ENCODE measurements at regions not wholly inside any gene's neighbourhood (a gene's known extent, or its start where the extent isn't known, plus 50 kb on each side); places are given as distances from the start of the nearest gene placed in this dataset.

DNA sequence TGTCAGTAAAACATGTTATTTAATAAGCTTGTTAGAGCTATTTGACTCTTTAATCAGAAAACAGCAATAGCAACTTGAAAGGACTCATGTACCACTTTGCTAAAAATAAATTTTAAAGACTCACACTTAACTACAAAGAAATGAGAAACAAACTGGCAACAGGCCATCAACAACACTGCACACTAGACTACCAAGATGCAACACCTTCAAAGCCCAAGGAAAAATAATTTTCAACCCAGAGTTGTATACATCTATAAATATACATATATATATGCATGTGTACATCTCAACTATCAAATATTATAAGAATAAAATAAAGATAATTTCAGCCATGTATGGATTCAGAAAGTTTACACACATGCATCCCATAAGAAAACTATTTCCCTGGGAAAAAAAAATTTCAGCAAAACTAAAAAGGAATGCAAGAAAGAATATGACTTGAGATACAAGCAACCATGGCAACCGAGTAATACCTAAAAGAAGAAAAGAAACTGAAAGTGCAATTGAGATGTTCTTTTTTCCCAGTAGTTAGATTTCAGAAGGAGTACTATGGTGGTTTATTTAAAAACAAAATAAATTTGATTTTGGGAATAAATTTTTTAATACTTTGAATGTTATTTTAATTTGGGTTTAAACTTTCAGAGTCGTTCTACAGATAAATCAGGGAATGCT is 303.8 kb downstream of the UBE3D start:
- Histone ChIP-seq H3K27me3 (no peaks in the 10 kb centered on the region), H3K4me1 (no peaks in the 10 kb centered on the region), H3K27ac (no peak overlapping the region), H3K9me3 (no peaks in the 10 kb centered on the region), H3K36me3 (no peaks in the 10 kb centered on the region), H3K4me3 (no peak overlapping the region), H3K9ac (ENCODE audit: low read depth in 2 of 2, low read length in 2 of 2) (no peak overlapping the region)
- TF ChIP-seq, protein P1, sequence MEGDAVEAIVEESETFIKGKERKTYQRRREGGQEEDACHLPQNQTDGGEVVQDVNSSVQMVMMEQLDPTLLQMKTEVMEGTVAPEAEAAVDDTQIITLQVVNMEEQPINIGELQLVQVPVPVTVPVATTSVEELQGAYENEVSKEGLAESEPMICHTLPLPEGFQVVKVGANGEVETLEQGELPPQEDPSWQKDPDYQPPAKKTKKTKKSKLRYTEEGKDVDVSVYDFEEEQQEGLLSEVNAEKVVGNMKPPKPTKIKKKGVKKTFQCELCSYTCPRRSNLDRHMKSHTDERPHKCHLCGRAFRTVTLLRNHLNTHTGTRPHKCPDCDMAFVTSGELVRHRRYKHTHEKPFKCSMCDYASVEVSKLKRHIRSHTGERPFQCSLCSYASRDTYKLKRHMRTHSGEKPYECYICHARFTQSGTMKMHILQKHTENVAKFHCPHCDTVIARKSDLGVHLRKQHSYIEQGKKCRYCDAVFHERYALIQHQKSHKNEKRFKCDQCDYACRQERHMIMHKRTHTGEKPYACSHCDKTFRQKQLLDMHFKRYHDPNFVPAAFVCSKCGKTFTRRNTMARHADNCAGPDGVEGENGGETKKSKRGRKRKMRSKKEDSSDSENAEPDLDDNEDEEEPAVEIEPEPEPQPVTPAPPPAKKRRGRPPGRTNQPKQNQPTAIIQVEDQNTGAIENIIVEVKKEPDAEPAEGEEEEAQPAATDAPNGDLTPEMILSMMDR (IDR thresholded peaks at IDR 0.05), result no peak
- intact Hi-C loops (cut with DNase I), result no loop called here
- DNase-seq, result no peak

DNA sequence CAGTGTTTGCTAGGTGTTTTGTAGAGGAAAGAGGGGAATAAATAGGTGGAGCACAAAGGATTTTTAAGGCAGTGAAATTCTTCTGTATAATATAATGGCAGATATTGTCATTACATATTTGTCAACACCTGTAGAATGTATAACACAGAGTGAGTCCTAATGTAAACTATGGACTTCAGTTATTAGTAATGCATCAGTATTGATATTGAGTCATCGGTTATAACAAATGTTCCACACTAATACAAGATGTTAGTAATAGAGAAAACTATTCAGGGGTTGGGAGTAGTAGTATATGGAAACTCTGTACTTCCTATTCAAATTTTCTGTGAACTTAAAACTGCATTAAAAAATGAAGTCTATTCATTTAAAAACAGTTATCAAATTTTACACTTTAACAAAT is 299.2 kb downstream of the UBE3D start:
- no peak overlapping the region for H3K9ac ChIP-seq (ENCODE audit: low read depth in 2 of 2, low read length in 2 of 2)
- H3K36me3 ChIP-seq, result no peaks in the 10 kb centered on the region
- DNase-seq, result no peak
- H3K4me3 ChIP-seq, result no peak overlapping the region
- no peaks in the 10 kb centered on the region for H3K27me3 ChIP-seq
- no peak overlapping the region for H3K27ac ChIP-seq
- intact Hi-C loops (cut with DNase I), result no loop called here
- H3K9me3 ChIP-seq, result no peaks in the 10 kb centered on the region
- TF ChIP-seq, protein P1 (IDR thresholded peaks at IDR 0.05), result no peak
- no peaks in the 10 kb centered on the region for H3K4me1 ChIP-seq

DNA sequence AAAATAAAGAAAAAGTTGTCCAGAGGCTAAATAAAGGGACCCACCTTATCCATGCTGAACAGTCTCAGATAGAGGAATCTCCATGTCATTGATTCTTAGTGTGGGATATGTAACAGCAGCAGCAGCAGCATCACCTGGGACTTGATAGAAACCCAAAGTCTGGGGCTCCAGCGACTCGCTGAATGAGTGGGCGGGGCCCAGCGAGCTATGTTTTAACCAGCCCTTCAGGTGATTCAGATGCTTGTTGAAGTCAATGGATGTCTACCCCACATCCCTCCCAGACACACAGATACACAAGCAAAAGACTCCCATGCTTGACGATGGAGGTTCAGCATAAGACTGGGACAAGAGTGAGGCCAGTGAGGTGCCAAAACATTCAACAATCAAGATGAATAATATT is 298.6 kb downstream of the UBE3D start:
- TF ChIP-seq, protein P1 (IDR thresholded peaks at IDR 0.05), result no peak
- H3K27me3 ChIP-seq, result no peaks in the 10 kb centered on the region
- intact Hi-C loops (cut with DNase I), result no loop called here
- no peaks in the 10 kb centered on the region for H3K36me3 ChIP-seq
- H3K27ac ChIP-seq, result no peak overlapping the region
- no peak overlapping the region for H3K9ac ChIP-seq (ENCODE audit: low read depth in 2 of 2, low read length in 2 of 2)
- no peak overlapping the region for H3K4me3 ChIP-seq
- no peaks in the 10 kb centered on the region for H3K9me3 ChIP-seq
- no peaks in the 10 kb centered on the region for H3K4me1 ChIP-seq
- DNase-seq, result no peak

DNA sequence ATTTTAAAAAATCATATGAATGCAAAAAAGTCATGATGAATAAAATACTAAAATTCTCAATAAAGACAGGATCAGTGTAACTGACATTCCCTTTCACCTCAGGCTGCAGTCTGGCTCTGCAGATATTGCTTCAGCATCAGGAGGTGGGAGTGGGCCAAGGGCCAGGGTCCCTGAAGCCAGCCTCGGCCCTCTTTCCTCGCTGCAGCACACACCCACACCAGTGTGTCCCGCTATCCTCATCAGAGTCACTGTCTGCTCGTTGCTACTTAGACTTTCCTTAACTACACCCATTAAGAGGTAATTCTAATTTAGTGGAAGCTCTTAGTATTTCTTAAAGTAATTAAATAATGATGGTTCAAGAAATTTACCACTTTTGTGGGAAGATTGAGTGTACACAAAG is 298.2 kb downstream of the UBE3D start:
- DNase-seq, result no peak
- intact Hi-C loops (cut with DNase I), result no loop called here
- TF ChIP-seq, protein P1 (IDR thresholded peaks at IDR 0.05), result no peak
- H3K36me3 ChIP-seq, result no peaks in the 10 kb centered on the region
- H3K27me3 ChIP-seq, result no peaks in the 10 kb centered on the region
- no peaks in the 10 kb centered on the region for H3K4me1 ChIP-seq
- H3K4me3 ChIP-seq, result no peak overlapping the region
- no peaks in the 10 kb centered on the region for H3K9me3 ChIP-seq
- no peak overlapping the region for H3K9ac ChIP-seq (ENCODE audit: low read depth in 2 of 2, low read length in 2 of 2)
- no peak overlapping the region for H3K27ac ChIP-seq

DNA sequence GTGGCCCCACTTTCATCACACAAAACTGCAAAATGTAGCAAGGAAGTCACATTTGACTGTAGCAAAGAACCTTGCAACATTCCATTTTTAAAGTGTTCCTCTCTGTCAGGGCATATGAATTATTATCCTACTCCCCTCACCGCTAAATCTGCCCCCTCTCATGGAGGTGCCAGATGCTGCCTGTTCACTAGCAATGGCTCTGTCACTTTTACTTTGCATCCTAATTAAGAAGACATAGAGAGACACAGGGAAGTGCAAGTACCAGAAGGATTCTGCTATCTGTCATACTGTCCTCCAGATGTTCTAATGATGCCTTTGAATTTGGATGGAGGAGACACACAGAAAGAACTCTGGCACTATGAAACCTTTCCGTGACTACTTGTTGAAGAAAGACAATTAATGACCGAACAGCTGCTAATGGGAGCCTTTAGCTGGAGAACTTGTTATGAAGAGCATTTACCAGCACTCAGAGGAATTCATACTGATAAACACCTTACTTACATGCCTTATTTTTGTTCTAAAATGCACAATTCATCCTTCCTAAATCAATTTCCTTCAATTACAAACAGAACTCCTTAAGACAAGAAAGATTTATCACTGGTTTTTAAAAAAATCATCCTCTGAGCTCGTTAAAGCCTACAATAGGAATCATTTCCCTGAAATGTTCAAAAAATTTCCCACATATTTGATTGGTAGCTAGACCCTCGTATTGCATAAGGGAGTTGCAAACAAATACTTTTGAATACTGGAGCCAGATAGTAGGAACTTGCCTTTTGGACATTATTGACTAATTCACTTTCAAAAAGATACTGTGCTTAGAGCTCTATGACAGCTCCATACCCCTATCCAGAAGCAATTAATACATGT is 292.6 kb downstream of the UBE3D start:
- H3K27ac ChIP-seq, result no peak overlapping the region
- intact Hi-C loops (cut with DNase I), result no loop called here
- TF ChIP-seq, protein P1 (IDR thresholded peaks at IDR 0.05), result no peak
- H3K4me1 ChIP-seq, result no peaks in the 10 kb centered on the region
- H3K4me3 ChIP-seq, result no peak overlapping the region
- H3K9me3 ChIP-seq, result no peaks in the 10 kb centered on the region
- no peaks in the 10 kb centered on the region for H3K36me3 ChIP-seq
- no peak for DNase-seq
- no peaks in the 10 kb centered on the region for H3K27me3 ChIP-seq
- no peak overlapping the region for H3K9ac ChIP-seq (ENCODE audit: low read depth in 2 of 2, low read length in 2 of 2)

Measured in colonic mucosa (tissue), 4 donors.